PC-3 (cell line): ENCODE measurements at regions not wholly inside any gene's neighbourhood (a gene's known extent, or its start where the extent isn't known, plus 50 kb on each side); places are given as distances from the start of the nearest gene placed in this dataset.
"Not testable (repeated sequence)": the region's sequence is repeated elsewhere in the genome, so short reads cannot be mapped to it uniquely, and the experiment has no call there.

Source experiments
- CTCF ChIP-seq: fragments of 300-600 bp; sonication (generic); conservative IDR thresholded peaks from 2 replicates; pipeline ENCODE4 v1.5.1; 2017; ENCODE audit warnings: antibody characterized with exemption, low read depth, mild to moderate bottlenecking, low read length
- EZH2 ChIP-seq: fragments of 300-600 bp; sonication (generic); IDR thresholded peaks from one replicate; pipeline ENCODE4 v1.6.1; 2017; ENCODE audit warnings: antibody characterized with exemption, mild to moderate bottlenecking, low read length; ENCODE audit not compliant: unreplicated experiment

DNA sequence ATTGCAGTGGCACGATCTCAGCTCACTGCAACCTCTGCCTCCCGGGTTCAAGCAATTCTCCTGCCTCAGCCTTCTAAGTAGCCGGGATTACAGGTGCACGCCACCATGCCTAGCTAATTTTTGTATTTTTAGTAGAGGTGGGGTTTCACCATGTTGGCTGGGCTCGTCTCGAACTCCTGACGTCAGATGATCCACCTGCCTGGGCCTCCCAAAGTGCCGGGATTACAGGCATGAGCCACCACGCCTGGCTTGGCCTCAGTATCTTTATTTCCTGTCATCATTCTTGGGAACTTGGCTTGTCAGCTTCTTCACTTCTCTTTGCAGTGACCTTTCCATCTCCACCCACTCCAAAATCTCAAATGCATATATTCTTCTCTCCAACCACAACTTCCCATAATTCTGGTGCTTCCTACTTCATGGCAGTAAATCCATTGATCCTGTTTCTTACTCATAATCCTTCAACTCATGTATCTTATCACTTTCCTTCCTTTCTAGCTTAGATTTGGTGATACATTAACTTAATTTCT lies 127.5 kb upstream of the SATB1 start:
- TF ChIP-seq CTCF, EZH2: not testable (repeated sequence)
